GM19035 (cell line): ENCODE measurements at regions not wholly inside any gene's neighbourhood (a gene's known extent, or its start where the extent isn't known, plus 50 kb on each side); places are given as distances from the start of the nearest gene placed in this dataset.

Source experiments
- ATAC-seq: cut with Tn5 transposase; IDR thresholded peaks from one replicate; pipeline ENCODE4 v1.9.1; 2021; ENCODE audit not compliant: unreplicated experiment

DNA sequence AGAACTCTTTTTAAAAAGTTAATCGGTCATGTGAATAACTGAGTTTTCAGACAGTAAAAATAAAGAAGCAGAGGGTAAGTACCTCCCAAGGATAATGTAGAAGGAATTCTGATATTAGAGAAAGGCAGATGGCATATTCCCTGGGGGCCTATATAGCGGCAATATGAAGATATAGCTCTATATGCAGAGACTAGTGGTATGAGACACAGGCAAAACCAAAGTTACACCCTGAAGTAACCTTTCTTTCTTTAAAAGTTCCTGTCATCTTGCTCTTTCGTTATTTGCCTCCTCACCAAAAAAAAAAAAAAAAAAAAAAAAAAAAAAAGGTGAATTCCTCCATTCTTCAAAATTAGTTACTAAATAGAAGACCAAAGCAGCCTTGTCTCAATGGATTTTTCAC, 76.2 kb upstream of the ARHGAP32 start:
- no peak for ATAC-seq

DNA sequence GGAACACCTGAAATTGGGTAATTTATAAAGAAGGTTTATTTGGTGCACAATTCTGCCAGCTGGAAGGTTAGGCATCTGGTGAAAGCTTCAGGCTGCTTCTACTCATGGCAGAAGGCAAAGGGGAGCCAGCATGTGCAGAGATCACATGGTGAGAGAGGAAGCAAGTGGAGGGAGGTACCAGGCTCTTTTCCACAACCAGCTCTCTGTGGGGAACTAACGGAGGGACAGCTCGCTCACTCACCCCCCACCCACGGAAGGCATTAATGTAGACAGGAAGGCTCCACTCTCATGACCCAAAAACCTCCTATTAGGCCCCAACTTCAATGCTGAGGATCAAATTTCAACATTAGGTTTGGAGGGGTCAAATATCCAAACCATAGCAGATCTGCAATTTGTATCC, 75.6 kb upstream of the ARHGAP32 start:
- no peak for ATAC-seq

DNA sequence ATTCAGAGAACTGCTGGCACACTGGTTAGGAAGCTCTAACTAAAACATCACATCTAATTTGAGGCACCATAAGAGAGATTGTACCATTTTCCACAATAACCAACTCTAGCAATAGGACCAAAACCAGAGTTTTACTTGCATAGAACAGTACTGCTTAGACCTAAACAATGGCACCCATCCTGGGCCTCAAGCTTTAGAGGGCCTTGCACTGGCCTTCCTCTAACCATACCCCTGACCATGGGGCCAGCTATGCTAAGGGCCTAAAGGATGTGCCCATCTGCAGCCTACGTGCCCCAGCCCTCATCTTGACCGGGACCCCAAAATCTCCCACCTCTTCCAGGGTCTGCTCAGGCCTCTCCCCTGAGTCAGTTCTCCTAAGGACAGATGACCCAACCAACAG, 74.4 kb upstream of the ARHGAP32 start:
- no peak for ATAC-seq

DNA sequence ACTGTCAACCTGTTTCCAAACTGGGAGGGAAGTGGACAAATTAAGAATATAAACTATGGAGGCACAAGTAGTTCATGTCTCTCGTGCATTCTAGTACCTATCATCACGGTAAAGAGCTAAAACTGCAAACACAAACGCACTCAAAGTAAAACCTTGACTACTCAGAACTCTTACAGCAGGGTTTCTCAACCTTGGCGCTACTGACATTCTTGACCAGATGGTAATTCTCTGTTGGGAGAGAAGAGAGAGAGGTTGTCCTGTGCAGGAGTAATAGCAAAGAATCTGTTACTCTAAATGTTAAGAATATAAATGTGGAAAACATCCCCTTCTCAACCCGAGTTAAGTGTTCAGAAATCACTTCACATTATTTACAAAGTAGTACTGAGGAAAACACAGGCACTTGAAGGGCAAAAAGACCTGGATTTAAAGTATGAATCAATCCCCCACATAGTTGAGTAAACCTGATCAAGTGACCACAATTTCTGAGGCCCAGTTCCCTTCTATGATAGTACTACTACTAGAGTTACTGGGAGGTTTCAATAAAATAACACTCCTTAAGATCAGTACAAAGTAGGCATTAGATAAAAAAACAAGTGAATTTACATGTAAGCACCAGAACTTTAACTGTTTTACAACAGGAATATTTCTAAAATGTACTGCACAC, 73.1 kb upstream of the ARHGAP32 start:
- no peak for ATAC-seq

DNA sequence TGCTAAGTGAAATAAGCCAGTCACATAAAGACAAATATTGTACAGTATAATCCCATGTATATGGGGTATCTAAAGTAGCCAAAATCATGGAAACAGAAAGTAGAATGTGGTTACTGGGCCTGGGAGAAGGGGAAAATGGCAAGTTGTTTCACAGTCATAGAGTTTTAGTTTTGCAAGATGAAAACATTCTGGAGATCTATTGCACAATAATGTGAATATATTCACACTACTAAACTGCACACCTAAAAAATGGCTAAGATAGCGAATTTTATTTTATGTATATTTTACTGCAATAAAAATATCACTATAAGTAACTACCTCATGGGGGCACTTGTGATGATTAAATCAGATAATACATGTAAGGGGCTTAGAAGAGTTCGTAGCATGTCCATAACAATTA, 72.0 kb upstream of the ARHGAP32 start:
- no peak for ATAC-seq

DNA sequence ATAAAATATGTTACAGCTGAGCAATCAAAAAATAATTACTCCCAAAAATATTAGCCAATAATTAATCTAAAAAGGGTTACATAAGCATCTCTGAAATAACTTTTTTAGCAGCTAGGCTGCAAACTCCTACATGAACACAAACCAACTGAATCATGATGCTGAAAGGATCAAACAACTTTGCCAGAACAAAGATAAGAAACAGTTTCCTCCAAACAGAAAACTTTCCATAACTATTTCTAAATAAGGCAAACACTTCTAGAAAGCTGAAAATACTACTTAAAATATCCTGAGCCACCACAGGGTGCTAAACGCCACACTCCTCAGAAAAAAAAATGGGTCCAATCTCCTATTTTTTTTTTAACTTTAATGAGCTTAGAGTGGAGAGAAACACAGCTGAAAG, 68.6 kb upstream of the ARHGAP32 start:
- ATAC-seq: no peak

DNA sequence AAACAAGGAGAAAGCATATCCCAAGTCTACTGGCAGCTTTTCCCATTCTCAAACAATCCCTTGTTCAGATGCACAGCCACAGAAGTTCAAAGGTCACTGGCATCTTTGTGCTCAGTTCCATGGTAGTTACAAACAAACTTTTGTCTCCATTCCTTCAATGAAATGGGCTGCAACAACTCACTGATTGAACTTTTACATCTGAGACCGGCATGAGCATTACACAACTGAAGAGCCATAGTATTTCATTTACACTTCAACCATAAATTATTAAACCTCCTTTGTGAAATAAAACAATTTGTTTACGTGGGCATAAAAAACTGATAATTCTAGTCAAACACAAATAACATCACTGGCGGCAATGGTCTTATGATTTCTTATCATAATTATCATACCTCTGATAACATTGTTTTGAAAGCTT, 67.8 kb upstream of the ARHGAP32 start:
- no peak for ATAC-seq

DNA sequence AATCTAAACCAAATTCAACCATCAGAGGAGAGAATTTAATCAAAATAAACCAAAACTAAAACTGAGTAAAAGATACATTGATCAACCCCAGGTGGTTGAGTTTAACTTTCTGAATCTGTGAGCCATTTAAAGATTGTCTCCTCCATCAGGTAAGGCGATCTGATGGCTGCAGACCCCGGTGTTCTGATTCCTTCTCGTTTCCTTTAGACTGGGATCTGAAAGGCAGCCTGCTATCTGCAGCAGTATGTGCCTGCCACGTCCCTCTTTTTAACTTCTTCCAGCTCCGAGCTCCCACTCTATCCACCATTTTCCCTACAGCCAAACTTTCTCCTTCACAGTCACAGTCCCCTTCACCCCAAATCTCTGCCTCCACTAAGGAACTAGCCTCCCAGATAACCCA, 66.1 kb upstream of the ARHGAP32 start:
- ATAC-seq: no peak

DNA sequence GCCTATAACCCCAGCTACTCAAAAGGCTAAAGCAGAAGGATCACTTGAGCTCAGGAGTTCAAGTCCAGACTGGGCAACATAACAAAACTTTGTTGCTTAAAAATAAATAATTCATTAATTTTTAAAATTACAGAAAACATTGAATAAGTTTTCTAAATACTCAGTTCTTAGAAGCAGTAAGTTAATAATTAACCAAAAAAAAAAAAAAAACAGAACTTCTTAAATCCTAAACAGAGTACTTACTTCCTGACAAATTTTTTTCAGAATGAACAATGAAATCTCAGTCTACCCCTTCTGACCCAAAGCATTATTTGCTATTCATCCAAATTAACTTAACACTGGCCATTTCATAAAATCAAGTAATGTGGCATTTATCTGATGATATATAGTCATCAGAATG, 65.4 kb upstream of the ARHGAP32 start:
- ATAC-seq: no peak

DNA sequence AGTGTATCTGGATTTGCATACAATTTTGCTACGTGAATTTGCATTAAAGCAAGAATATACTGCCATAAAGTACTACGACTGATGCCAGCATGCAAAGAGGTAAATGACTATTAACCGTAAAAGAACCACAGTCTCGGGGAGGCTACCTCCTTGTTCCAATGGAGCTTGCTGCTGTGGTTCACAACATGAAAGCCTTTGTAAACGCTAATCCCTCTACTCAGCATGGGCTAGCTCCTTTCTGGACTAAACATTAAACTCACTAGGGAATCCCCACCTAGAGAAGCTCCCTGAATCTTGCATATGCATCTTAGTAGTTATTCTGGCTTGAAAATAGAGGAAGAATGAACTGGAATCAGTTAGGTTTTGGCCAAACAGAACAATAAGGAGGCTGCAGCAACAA, 60.5 kb upstream of the ARHGAP32 start:
- no peak for ATAC-seq

DNA sequence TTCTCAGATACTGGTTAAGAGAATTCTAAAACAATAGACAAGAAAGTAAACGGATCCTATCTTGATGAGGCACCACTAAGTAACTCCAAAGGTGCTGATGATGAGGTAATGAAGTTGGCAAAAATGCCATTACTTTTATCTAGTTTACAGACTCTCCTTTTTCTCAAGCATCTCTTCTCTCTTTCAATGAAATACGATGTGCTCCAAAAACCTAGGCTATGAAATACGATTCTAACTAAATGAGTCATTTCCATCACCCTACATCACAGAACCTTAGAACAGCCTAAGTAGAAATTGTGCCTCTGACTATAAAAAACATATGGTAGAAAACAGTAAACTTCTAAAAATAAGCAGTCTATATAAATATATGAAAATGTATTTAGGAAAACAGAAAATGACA, 58.9 kb upstream of the ARHGAP32 start:
- no peak for ATAC-seq

DNA sequence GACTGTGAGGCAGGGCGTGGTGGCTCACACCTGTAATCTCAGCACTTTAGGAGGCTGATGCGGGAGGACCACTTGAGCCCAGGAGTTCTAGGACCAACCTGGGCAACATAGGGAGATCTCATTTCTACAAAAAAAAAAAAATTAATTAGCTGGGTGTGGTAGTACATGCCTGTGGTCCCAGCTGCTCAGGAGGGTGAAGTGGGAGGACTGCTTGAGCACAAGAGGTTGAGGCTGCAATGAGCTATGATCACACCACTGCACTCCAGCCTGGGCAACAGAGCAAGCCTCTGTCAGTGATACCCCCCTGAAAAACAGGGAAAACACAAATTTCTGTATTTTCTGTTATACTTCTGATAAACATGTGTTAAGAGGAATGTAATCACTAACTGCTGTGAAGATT, 57.8 kb upstream of the ARHGAP32 start:
- no peak for ATAC-seq

DNA sequence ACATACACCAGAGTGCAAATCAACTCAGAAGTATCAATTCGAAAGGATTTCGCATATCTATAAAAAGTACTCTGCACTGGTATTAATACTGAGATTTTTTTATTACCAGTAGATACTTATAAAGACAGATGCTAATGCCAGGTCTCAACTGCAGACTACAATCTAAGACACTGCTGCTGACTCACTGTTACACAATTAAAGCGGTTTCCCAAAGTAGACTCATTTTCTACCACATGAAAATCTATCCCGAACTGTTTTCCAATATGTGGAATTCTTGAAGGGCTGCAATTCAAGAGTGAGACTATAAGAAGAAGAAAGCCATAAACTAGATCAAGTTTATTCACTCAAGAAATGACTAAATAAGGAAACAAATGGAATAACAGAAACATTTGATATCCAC, 57.2 kb upstream of the ARHGAP32 start:
- no peak for ATAC-seq

DNA sequence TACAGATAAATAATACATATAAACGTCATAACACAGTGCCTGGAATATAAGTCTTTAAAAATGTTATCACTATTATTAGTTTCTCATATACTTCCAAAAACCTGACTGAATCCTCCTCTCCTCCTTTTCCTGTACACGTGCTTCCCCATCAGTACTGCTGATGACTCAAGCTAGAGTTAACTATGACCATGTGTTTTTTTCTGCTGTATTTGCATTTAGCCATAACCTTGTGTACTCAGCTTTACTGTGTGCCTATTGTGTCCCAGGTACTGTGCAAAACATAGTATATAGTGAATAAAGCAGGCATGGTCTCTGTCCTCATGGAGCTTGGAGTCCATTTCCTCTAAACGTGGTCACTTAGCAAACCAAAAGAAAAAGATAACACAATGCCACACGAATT, 56.5 kb upstream of the ARHGAP32 start:
- ATAC-seq: no peak

DNA sequence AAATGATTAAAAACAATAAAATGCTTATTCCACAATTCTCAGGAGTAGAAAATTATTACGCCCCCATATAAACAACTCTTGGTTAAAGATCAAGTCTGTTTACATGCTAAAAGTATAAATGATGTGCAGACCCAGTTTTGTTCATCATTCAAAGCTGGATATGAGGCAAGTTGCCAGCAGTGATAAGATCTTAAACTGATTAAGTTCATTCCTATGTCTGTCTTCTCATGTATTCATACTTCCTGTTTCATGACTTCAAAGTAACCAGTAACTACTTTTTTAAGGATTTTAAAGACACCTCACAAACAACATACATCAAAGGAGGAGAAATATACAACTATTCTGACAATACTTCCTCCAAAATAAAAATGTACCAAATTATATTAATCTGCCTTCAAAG, 55.0 kb upstream of the ARHGAP32 start:
- no peak for ATAC-seq

DNA sequence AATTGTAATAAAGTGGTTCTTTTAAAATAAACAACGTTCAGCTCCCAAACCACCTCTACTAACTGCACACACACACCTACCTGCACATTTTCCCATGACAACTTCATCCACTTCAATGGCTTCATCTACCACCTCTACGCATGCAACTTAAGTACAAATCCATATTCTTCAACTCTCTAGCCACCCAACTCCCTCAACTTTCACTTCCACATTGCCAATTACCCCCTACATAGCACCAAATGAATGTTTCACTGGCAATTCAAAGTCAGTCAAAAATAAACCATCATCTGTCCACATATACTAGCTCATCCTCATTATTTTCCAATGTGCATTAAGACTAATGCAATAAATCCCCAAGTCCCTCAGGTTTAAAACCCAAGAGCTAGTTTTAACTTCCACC, 50.7 kb upstream of the ARHGAP32 start:
- ATAC-seq: no peak
